Keratinocyte (primary cell): ENCODE measurements at regions not wholly inside any gene's neighbourhood (a gene's known extent, or its start where the extent isn't known, plus 50 kb on each side); places are given as distances from the start of the nearest gene placed in this dataset.

ENCODE experiments used
- DNase-seq: peaks from one replicate; pipeline ENCODE4 v3.0.0-alpha.2; 2011; ENCODE audit warnings: low read depth, missing footprints, low spot score
- FAIRE-seq: peaks from 2 replicates; lab custom pipeline; 2011; peaks lifted over from hg19 to GRCh38; lab: Jason Lieb, UNC
- H2AFZ ChIP-seq: 2 replicates; pipeline ENCODE4 v1.6.0; 2012; ENCODE audit warnings: low read length, control low read depth, inconsistent platforms; ENCODE audit not compliant: control insufficient read depth
- H3K27ac ChIP-seq: 2 replicates; pipeline ENCODE4 v1.5.1; 2011; ENCODE audit warnings: low read length; ENCODE audit not compliant: control insufficient read depth, insufficient read depth
- H3K27me3 ChIP-seq: 3 replicates; pipeline ENCODE4 v1.6.0; 2011; ENCODE audit warnings: low read length; ENCODE audit not compliant: control insufficient read depth, insufficient read depth; ENCODE audit errors: extremely low read depth
- H3K36me3 ChIP-seq, 2 experiments: 2 replicates in 1 of 2; 3 replicates in 1 of 2; pipeline ENCODE4 v1.5.1; 2011; ENCODE audit warnings: low read length in 2 of 2, mild to moderate bottlenecking in 1 of 2; ENCODE audit not compliant: control insufficient read depth in 2 of 2, insufficient read depth in 2 of 2; ENCODE audit errors: extremely low read depth in 1 of 2
- H3K4me1 ChIP-seq: 3 replicates; pipeline ENCODE4 v1.5.1; 2011; ENCODE audit warnings: low read length; ENCODE audit not compliant: control insufficient read depth, insufficient read depth; ENCODE audit errors: extremely low read depth
- H3K4me2 ChIP-seq: 3 replicates; pipeline ENCODE4 v1.6.0; 2011; ENCODE audit warnings: low read depth, low read length; ENCODE audit not compliant: control insufficient read depth, insufficient read depth; ENCODE audit errors: extremely low read depth
- H3K4me3 ChIP-seq, 3 experiments: fragments of 200-600 bp in 1 of 3; sonication (generic) in 1 of 3; 2 replicates in 2 of 3; 3 replicates in 1 of 3; pipeline ENCODE4 v1.5.1; 2011 to 2016; ENCODE audit warnings: low read length in 3 of 3, mild to moderate bottlenecking in 3 of 3, control low read depth in 2 of 3, inconsistent platforms in 1 of 3, low read depth in 1 of 3, mixed read lengths in 1 of 3, mixed run types in 1 of 3, moderate library complexity in 1 of 3; ENCODE audit not compliant: control insufficient read depth in 2 of 3, insufficient read depth in 2 of 3; ENCODE audit errors: extremely low read depth in 1 of 3
- H3K79me2 ChIP-seq: 2 replicates; pipeline ENCODE4 v1.6.0; 2012; ENCODE audit warnings: low read length; ENCODE audit not compliant: control insufficient read depth, insufficient read depth
- H3K9ac ChIP-seq: 3 replicates; pipeline ENCODE4 v1.6.0; 2011; ENCODE audit warnings: low read length; ENCODE audit not compliant: control insufficient read depth, insufficient read depth; ENCODE audit errors: extremely low read depth
- H3K9me1 ChIP-seq: 3 replicates; pipeline ENCODE4 v1.6.0; 2011; ENCODE audit warnings: low read length; ENCODE audit not compliant: control insufficient read depth, insufficient read depth; ENCODE audit errors: extremely low read depth
- H3K9me3 ChIP-seq: 2 replicates; pipeline ENCODE4 v1.5.1; 2012; ENCODE audit warnings: low read depth, low read length; ENCODE audit not compliant: control insufficient read depth
- H4K20me1 ChIP-seq: 3 replicates; pipeline ENCODE4 v1.6.0; 2011; ENCODE audit warnings: low read length; ENCODE audit not compliant: control insufficient read depth, insufficient read depth; ENCODE audit errors: extremely low read depth
- CTCF ChIP-seq, 3 experiments: IDR thresholded peaks in 1 of 3; conservative IDR thresholded peaks in 1 of 3; optimal IDR thresholded peaks in 1 of 3; 2 replicates in 2 of 3; 3 replicates in 1 of 3; pipeline versions ENCODE3 to v1.5.1; 2011; ENCODE audit warnings: low read length in 3 of 3, mild to moderate bottlenecking in 3 of 3, moderate library complexity in 2 of 3, control low read depth in 1 of 3, inconsistent platforms in 1 of 3; ENCODE audit not compliant: insufficient read depth in 2 of 3; ENCODE audit errors: extremely low read depth in 1 of 3
- EZH2 ChIP-seq: IDR thresholded peaks from one replicate; pipeline ENCODE4 v1.6.1; 2012; ENCODE audit warnings: inconsistent platforms, mild to moderate bottlenecking, low read length, moderate library complexity
- dilution Hi-C: fragments of 300-500 bp; cut with MboI; formaldehyde crosslinking; loops from one replicate; pipeline ENCODE4 v1.7.0; 2020; ENCODE audit warnings: low sequenced_read_pairs; ENCODE audit not compliant: extremely low pct_ligation_motif_present

- FAIRE-seq (no peak), DNase-seq (no peak)
- TF ChIP-seq CTCF (optimal IDR thresholded peaks at IDR 0.05 in 1 of 3, IDR thresholded peaks at IDR 0.05 in 1 of 3, conservative IDR thresholded peaks at IDR 0.05 in 1 of 3; ENCODE audit: extremely low read depth in 1 of 3, insufficient read depth in 2 of 3, low read length in 3 of 3) = no peak
- no peak for TF ChIP-seq EZH2
- no peaks in the 10 kb centered on the region for H3K9me1 ChIP-seq
- H3K4me3 ChIP-seq = no peak overlapping the region
- no peak overlapping the region for H3K4me2 ChIP-seq
- no peaks in the 10 kb centered on the region for H3K4me1 ChIP-seq
- no peaks in the 10 kb centered on the region for H3K79me2 ChIP-seq
- no peak overlapping the region for H2AFZ ChIP-seq
- H3K9me3 ChIP-seq = no peaks in the 10 kb centered on the region
- no peaks in the 10 kb centered on the region for H3K36me3 ChIP-seq
- H3K27ac ChIP-seq = no peak overlapping the region
- H4K20me1 ChIP-seq = no peaks in the 10 kb centered on the region
- H3K27me3 ChIP-seq = no peaks in the 10 kb centered on the region
- no peak overlapping the region for H3K9ac ChIP-seq
- dilution Hi-C loops = no loop called here
Measured at GRCh38 chr4:24236532-24236931, 346.7 kb upstream of the PPARGC1A start.

GRCh38 chr4:24236120-24236519 lies 346.3 kb upstream of the PPARGC1A start:
- Histone ChIP-seq H3K9me1 (no peaks in the 10 kb centered on the region), H3K4me1 (no peaks in the 10 kb centered on the region), H2AFZ (no peak overlapping the region), H3K27me3 (no peaks in the 10 kb centered on the region), H3K36me3 (no peaks in the 10 kb centered on the region), H3K4me2 (no peak overlapping the region), H3K79me2 (no peaks in the 10 kb centered on the region), H3K9me3 (no peaks in the 10 kb centered on the region), H4K20me1 (no peaks in the 10 kb centered on the region), H3K4me3 (no peak overlapping the region), H3K27ac (no peak overlapping the region), H3K9ac (no peak overlapping the region)
- no peak for TF ChIP-seq CTCF (optimal IDR thresholded peaks at IDR 0.05 in 1 of 3, IDR thresholded peaks at IDR 0.05 in 1 of 3, conservative IDR thresholded peaks at IDR 0.05 in 1 of 3; ENCODE audit: extremely low read depth in 1 of 3, insufficient read depth in 2 of 3, low read length in 3 of 3)
- no peak for TF ChIP-seq EZH2
- no peak for DNase-seq
- dilution Hi-C loops = no loop called here
- no peak for FAIRE-seq
